ENCODE measurements at regions not wholly inside any gene's neighbourhood (a gene's known extent, or its start where the extent isn't known, plus 50 kb on each side); places are given as distances from the start of the nearest gene placed in this dataset.

GRCh38 chr14:98782062-98782461 is 489.9 kb downstream of the BCL11B start:
- DNase-seq (ENCODE audit: low read depth in 2 of 3, low spot score in 2 of 3): no peak

GRCh38 chr14:98785578-98785977 is 486.4 kb downstream of the BCL11B start:
- DNase-seq (ENCODE audit: low read depth in 2 of 3, low spot score in 2 of 3): no peak

- no peak for DNase-seq (ENCODE audit: low read depth in 2 of 3, low spot score in 2 of 3)
These were observed 485.5 kb downstream of the BCL11B start for GRCh38 chr14:98786456-98786855.

GRCh38 chr14:98791661-98792060 is 480.3 kb downstream of the BCL11B start:
- DNase-seq (ENCODE audit: low read depth in 2 of 3, low spot score in 2 of 3): no peak

- DNase-seq (ENCODE audit: low read depth in 2 of 3, low spot score in 2 of 3): no peak
These were observed 479.8 kb downstream of the BCL11B start for GRCh38 chr14:98792171-98792570.

GRCh38 chr14:98798099-98798498 is 473.9 kb downstream of the BCL11B start:
- DNase-seq (ENCODE audit: low read depth in 2 of 3, low spot score in 2 of 3): no peak

GRCh38 chr14:98799891-98800290 is 472.1 kb downstream of the BCL11B start:
- no peak for DNase-seq (ENCODE audit: low read depth in 2 of 3, low spot score in 2 of 3)

- DNase-seq (ENCODE audit: low read depth in 2 of 3, low spot score in 2 of 3): no peak
These were observed 470.0 kb downstream of the BCL11B start for GRCh38 chr14:98802044-98802443.

- no peak for DNase-seq (ENCODE audit: low read depth in 2 of 3, low spot score in 2 of 3)
These were observed 468.8 kb downstream of the BCL11B start for GRCh38 chr14:98803196-98803595.

GRCh38 chr14:98808494-98809407 is 463.2 kb downstream of the BCL11B start:
- DNase-seq (ENCODE audit: low read depth in 2 of 3, low spot score in 2 of 3): no peak

GRCh38 chr14:98816195-98816594 is 455.8 kb downstream of the BCL11B start:
- no peak for DNase-seq (ENCODE audit: low read depth in 2 of 3, low spot score in 2 of 3)

- DNase-seq (ENCODE audit: low read depth in 2 of 3, low spot score in 2 of 3): no peak
These were observed 455.3 kb downstream of the BCL11B start for GRCh38 chr14:98816720-98817119.

GRCh38 chr14:98819132-98819866 is 452.7 kb downstream of the BCL11B start:
- DNase-seq (ENCODE audit: low read depth in 2 of 3, low spot score in 2 of 3): no peak

- DNase-seq (ENCODE audit: low read depth in 2 of 3, low spot score in 2 of 3): no peak
These were observed 452.2 kb downstream of the BCL11B start for GRCh38 chr14:98819867-98820206.

- no peak for DNase-seq (ENCODE audit: low read depth in 2 of 3, low spot score in 2 of 3)
These were observed 449.1 kb downstream of the BCL11B start for GRCh38 chr14:98822917-98823316.

GRCh38 chr14:98826618-98827017 is 445.4 kb downstream of the BCL11B start:
- no peak for DNase-seq (ENCODE audit: low read depth in 2 of 3, low spot score in 2 of 3)

GRCh38 chr14:98834119-98834518 is 437.9 kb downstream of the BCL11B start:
- no peak for DNase-seq (ENCODE audit: low read depth in 2 of 3, low spot score in 2 of 3)

GRCh38 chr14:98835051-98835824 is 436.8 kb downstream of the BCL11B start:
- DNase-seq (ENCODE audit: low read depth in 2 of 3, low spot score in 2 of 3): no peak

- no peak for DNase-seq (ENCODE audit: low read depth in 2 of 3, low spot score in 2 of 3)
These were observed 436.2 kb downstream of the BCL11B start for GRCh38 chr14:98835825-98836100.

- no peak for DNase-seq (ENCODE audit: low read depth in 2 of 3, low spot score in 2 of 3)
These were observed 431.9 kb downstream of the BCL11B start for GRCh38 chr14:98840091-98840490.

- DNase-seq (ENCODE audit: low read depth in 2 of 3, low spot score in 2 of 3): no peak
These were observed 431.5 kb downstream of the BCL11B start for GRCh38 chr14:98840511-98840910.

GRCh38 chr14:98844456-98844855 is 427.5 kb downstream of the BCL11B start:
- no peak for DNase-seq (ENCODE audit: low read depth in 2 of 3, low spot score in 2 of 3)

Data from hematopoietic multipotent progenitor cell (in vitro differentiated cells).